ENCODE measurements at regions not wholly inside any gene's neighbourhood (a gene's known extent, or its start where the extent isn't known, plus 50 kb on each side); places are given as distances from the start of the nearest gene placed in this dataset.
"Not testable (repeated sequence)": the region's sequence is repeated elsewhere in the genome, so short reads cannot be mapped to it uniquely, and the experiment has no call there.

GRCh38 chr1:149636286-149637122 is 52.9 kb downstream of the PPIAL4C start (continued):
- TF ChIP-seq YY1 (IDR thresholded peaks at IDR 0.05; ENCODE audit: borderline replicate concordance in 1 of 3, control insufficient read depth in 1 of 3, extremely low read depth in 1 of 3, insufficient read depth in 3 of 3, insufficient read length in 1 of 3, insufficient replicate concordance in 2 of 3, low read depth in 1 of 3, low read length in 2 of 3), result peak in 2 of 3 experiments; percentile 52 to 87
- peak; percentile 38; the same call in 1 of the 2 replicates for TF ChIP-seq L3MBTL2 (IDR thresholded peaks at IDR 0.05)
- peak; percentile 46; the same call in 1 of the 2 replicates for TF ChIP-seq E4F1 (CRISPR knock-in tag; IDR thresholded peaks at IDR 0.05; ENCODE audit: borderline replicate concordance)
- peak; percentile 97 for TF ChIP-seq THAP12 (CRISPR knock-in tag; IDR thresholded peaks at IDR 0.05)
- TF ChIP-seq ZMIZ1 (IDR thresholded peaks at IDR 0.05; ENCODE audit: low read depth in 2 of 2, low read length in 2 of 2), result peak in 1 of 2 experiments; percentile 99; a peak in 2 of 4 replicates
- TF ChIP-seq SUPT5H (IDR thresholded peaks at IDR 0.05), result peak; percentile 100
- peak; percentile 89; the same call in 1 of the 2 replicates for TF ChIP-seq ZFP30 (CRISPR knock-in tag; IDR thresholded peaks at IDR 0.05; ENCODE audit: borderline replicate concordance)
- TF ChIP-seq HCFC1 (IDR thresholded peaks at IDR 0.05; ENCODE audit: low read depth, low read length), result peak; percentile 70
- peak; percentile 98 for TF ChIP-seq POLR2AphosphoS2 (IDR thresholded peaks at IDR 0.05; ENCODE audit: low read length)
- TF ChIP-seq ZNF583 (CRISPR knock-in tag; IDR thresholded peaks at IDR 0.05), result 0 out of 2 replicates have a peak, but pooled peaks have one; percentile 56
- TF ChIP-seq GTF2F1 (IDR thresholded peaks at IDR 0.05; ENCODE audit: low read depth, low read length), result peak; percentile 99
- peak; percentile 58; the same call in 1 of the 2 replicates for TF ChIP-seq NCOA6 (IDR thresholded peaks at IDR 0.05)
- peak; percentile 77 for TF ChIP-seq CREM (IDR thresholded peaks at IDR 0.05; ENCODE audit: low read depth)
- 0 out of 2 replicates have a peak, but pooled peaks have one; percentile 49 for TF ChIP-seq ZNF740 (CRISPR knock-in tag; IDR thresholded peaks at IDR 0.05)
- not testable (repeated sequence) for TF ChIP-seq ZNF740 (tag; IDR thresholded peaks at IDR 0.05)

All from K562 (cell line).